Endothelial cell of umbilical vein (primary cell): ENCODE measurements at regions not wholly inside any gene's neighbourhood (a gene's known extent, or its start where the extent isn't known, plus 50 kb on each side); places are given as distances from the start of the nearest gene placed in this dataset.

ENCODE experiments used
- BruUV-seq: library from RNA; stranded (reverse); fragments of 400-500 nt; replicated peaks from 2 replicates; lab custom pipeline; 2021; lab: Mats Ljungman, UMichigan
- CTCF ChIA-PET: fragments of 300-600, 350-600 bp; sonication (Branson Sonifier 250); formaldehyde crosslinking; loops from one replicate; lab custom pipeline; 2021; ENCODE audit warnings: antibody characterized with exemption, inconsistent platforms; lab: Charles Lee
- POLR2A ChIA-PET: fragments of 300-600, 350-600 bp; sonication (Branson Sonifier 250); formaldehyde crosslinking; loops from one replicate; lab custom pipeline; 2021; ENCODE audit warnings: antibody characterized with exemption, inconsistent platforms; lab: Charles Lee
- DNase-seq: peaks from one replicate; pipeline ENCODE4 v3.0.0-alpha.2; 2011; ENCODE audit warnings: low read depth, low spot score
- FAIRE-seq: peaks from 2 replicates; lab custom pipeline; 2011; peaks lifted over from hg19 to GRCh38; lab: Jason Lieb, UNC
- H2AFZ ChIP-seq: 2 replicates; pipeline ENCODE4 v1.6.0; 2012; ENCODE audit warnings: low read depth, low read length, control low read depth, inconsistent platforms
- H3K27ac ChIP-seq: 2 replicates; pipeline ENCODE4 v1.5.1; 2011; ENCODE audit warnings: low read depth, mild to moderate bottlenecking, control low read depth, low read length, moderate library complexity; ENCODE audit not compliant: insufficient read depth
- H3K27me3 ChIP-seq, 2 experiments: 2 replicates each; pipeline versions ENCODE4 v1.6.0 to v1.6.1; 2011; ENCODE audit warnings: low read length in 2 of 2, mixed read lengths in 1 of 2; ENCODE audit not compliant: control insufficient read depth in 2 of 2, insufficient read depth in 2 of 2
- H3K36me3 ChIP-seq, 2 experiments: 2 replicates in 1 of 2; 3 replicates in 1 of 2; pipeline ENCODE4 v1.5.1; 2011; ENCODE audit warnings: low read length in 2 of 2, mild to moderate bottlenecking in 1 of 2, moderate library complexity in 1 of 2; ENCODE audit not compliant: control insufficient read depth in 2 of 2, insufficient read depth in 2 of 2; ENCODE audit errors: extremely low read depth in 1 of 2
- H3K4me1 ChIP-seq: 3 replicates; pipeline ENCODE4 v1.5.1; 2011; ENCODE audit warnings: mild to moderate bottlenecking, low read length; ENCODE audit not compliant: control insufficient read depth, insufficient read depth; ENCODE audit errors: extremely low read depth
- H3K4me2 ChIP-seq: 2 replicates; pipeline ENCODE4 v1.6.1; 2011; ENCODE audit warnings: low read length, control low read depth, mixed read lengths; ENCODE audit not compliant: insufficient read depth
- H3K4me3 ChIP-seq, 3 experiments: fragments of 200-600 bp in 1 of 3; sonication (generic), shearing (Covaris generic) in 1 of 3; replicated peaks in 1 of 3; 2 replicates each; pipeline ENCODE4 v1.5.1; 2011 to 2016; ENCODE audit warnings: control low read depth in 3 of 3, low read length in 3 of 3, mild to moderate bottlenecking in 2 of 3, inconsistent platforms in 1 of 3, low read depth in 1 of 3, moderate library complexity in 1 of 3; ENCODE audit not compliant: insufficient read depth in 1 of 3
- H3K79me2 ChIP-seq: 2 replicates; pipeline ENCODE4 v1.6.0; 2012; ENCODE audit warnings: low read length, inconsistent platforms; ENCODE audit not compliant: control insufficient read depth, insufficient read depth
- H3K9ac ChIP-seq: replicated peaks from 2 replicates; pipeline ENCODE3; 2011; ENCODE audit warnings: low read length, control low read depth; ENCODE audit not compliant: insufficient read depth; ENCODE audit errors: extremely low read depth
- H3K9me1 ChIP-seq: replicated peaks from 3 replicates; pipeline ENCODE4 v1.6.0; 2011; ENCODE audit warnings: mild to moderate bottlenecking, low read length; ENCODE audit not compliant: control insufficient read depth, insufficient read depth; ENCODE audit errors: extremely low read depth
- H3K9me3 ChIP-seq: replicated peaks from 2 replicates; pipeline ENCODE4 v1.5.1; 2012; ENCODE audit warnings: low read length, inconsistent platforms; ENCODE audit not compliant: control insufficient read depth, insufficient read depth
- H4K20me1 ChIP-seq: replicated peaks from 2 replicates; pipeline ENCODE3; 2011; ENCODE audit warnings: mild to moderate bottlenecking, low read length; ENCODE audit not compliant: control insufficient read depth, insufficient read depth; ENCODE audit errors: extremely low read depth
- EZH2 ChIP-seq: IDR thresholded peaks from 2 replicates; pipeline ENCODE4 v1.6.1; 2012; ENCODE audit warnings: borderline replicate concordance, low read depth, mild to moderate bottlenecking, moderate library complexity, low read length, inconsistent platforms; ENCODE audit not compliant: severe bottlenecking
- FOS ChIP-seq: IDR thresholded peaks from 2 replicates; pipeline ENCODE4 v1.6.1; 2011; ENCODE audit warnings: mild to moderate bottlenecking, low read length, moderate library complexity, borderline replicate concordance; ENCODE audit not compliant: insufficient read depth
- GATA2 ChIP-seq: IDR thresholded peaks from 2 replicates; pipeline ENCODE4 v1.7.0; 2011; ENCODE audit warnings: low read depth, mild to moderate bottlenecking, moderate library complexity, mixed read lengths, low read length; ENCODE audit not compliant: insufficient read length, insufficient read depth
- JUN ChIP-seq: IDR thresholded peaks from 2 replicates; pipeline ENCODE4 v1.6.1; 2011; ENCODE audit warnings: borderline replicate concordance, low read depth; ENCODE audit not compliant: insufficient read length, insufficient read depth
- MYC ChIP-seq: IDR thresholded peaks from one replicate; pipeline ENCODE4 v1.6.1; 2011; ENCODE audit warnings: mild to moderate bottlenecking, low read depth, low read length
- POLR2A ChIP-seq: IDR thresholded peaks from 2 replicates; pipeline ENCODE4 v1.6.1; 2012; ENCODE audit warnings: low read depth, mild to moderate bottlenecking, control low read depth, low read length
- POLR2AphosphoS5 ChIP-seq: IDR thresholded peaks from 2 replicates; pipeline ENCODE4 v1.6.1; 2012; ENCODE audit warnings: low read depth, mild to moderate bottlenecking, control low read depth, low read length, moderate library complexity; ENCODE audit not compliant: insufficient read depth
- dilution Hi-C: fragments of 300-500 bp; cut with MboI; formaldehyde crosslinking; loops from one replicate; pipeline ENCODE4 v1.15.0; 2019; ENCODE audit warnings: low sequenced_read_pairs; ENCODE audit not compliant: extremely low pct_ligation_motif_present
- intact Hi-C: fragments of 100-400 bp; cut with micrococcal nuclease; formaldehyde crosslinking; loops from one replicate; pipeline ENCODE4 v1.10.0; 2022
- TF ChIP-seq, protein P1 (sequence below), 2 donors: IDR thresholded peaks; 1 replicate in 1 of 2; 2 replicates in 1 of 2; pipeline ENCODE4 v1.5.1; 2011; ENCODE audit warnings: low read length in 2 of 2, mild to moderate bottlenecking in 2 of 2, moderate library complexity in 2 of 2, control low read depth in 1 of 2, inconsistent platforms in 1 of 2, low read depth in 1 of 2; ENCODE audit not compliant: insufficient read depth in 1 of 2; ENCODE audit errors: extremely low read depth in 1 of 2
- TF ChIP-seq, protein P2 (sequence below): IDR thresholded peaks from 2 replicates; pipeline ENCODE4 v1.6.1; 2011; ENCODE audit not compliant: insufficient read depth, insufficient read length

GRCh38 chr6:163886428-163886827 is 471.9 kb downstream of the QKI start:
- Histone ChIP-seq H3K27ac (no peak overlapping the region), H3K9me1 (no peaks in the 10 kb centered on the region), H4K20me1 (no peaks in the 10 kb centered on the region), H3K79me2 (no peaks in the 10 kb centered on the region), H3K27me3 (no peaks in the 10 kb centered on the region), H3K4me3 (no peak overlapping the region), H2AFZ (no peak overlapping the region), H3K4me2 (no peak overlapping the region), H3K9ac (no peak overlapping the region), H3K36me3 (no peaks in the 10 kb centered on the region), H3K9me3 (no peaks in the 10 kb centered on the region), H3K4me1 (no peaks in the 10 kb centered on the region)
- dilution Hi-C loops (no loop called here), intact Hi-C loops (no loop called here)
- no peak for FAIRE-seq
- ChIA-PET POLR2A (no interaction called here), CTCF (no interaction called here)
- no peak for DNase-seq
- BruUV-seq = no TSS peak
- TF ChIP-seq JUN = no peak
- no peak for TF ChIP-seq MYC
- TF ChIP-seq, protein P1, sequence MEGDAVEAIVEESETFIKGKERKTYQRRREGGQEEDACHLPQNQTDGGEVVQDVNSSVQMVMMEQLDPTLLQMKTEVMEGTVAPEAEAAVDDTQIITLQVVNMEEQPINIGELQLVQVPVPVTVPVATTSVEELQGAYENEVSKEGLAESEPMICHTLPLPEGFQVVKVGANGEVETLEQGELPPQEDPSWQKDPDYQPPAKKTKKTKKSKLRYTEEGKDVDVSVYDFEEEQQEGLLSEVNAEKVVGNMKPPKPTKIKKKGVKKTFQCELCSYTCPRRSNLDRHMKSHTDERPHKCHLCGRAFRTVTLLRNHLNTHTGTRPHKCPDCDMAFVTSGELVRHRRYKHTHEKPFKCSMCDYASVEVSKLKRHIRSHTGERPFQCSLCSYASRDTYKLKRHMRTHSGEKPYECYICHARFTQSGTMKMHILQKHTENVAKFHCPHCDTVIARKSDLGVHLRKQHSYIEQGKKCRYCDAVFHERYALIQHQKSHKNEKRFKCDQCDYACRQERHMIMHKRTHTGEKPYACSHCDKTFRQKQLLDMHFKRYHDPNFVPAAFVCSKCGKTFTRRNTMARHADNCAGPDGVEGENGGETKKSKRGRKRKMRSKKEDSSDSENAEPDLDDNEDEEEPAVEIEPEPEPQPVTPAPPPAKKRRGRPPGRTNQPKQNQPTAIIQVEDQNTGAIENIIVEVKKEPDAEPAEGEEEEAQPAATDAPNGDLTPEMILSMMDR (IDR thresholded peaks at IDR 0.05; ENCODE audit: extremely low read depth in 1 of 2, insufficient read depth in 1 of 2, low read depth in 1 of 2, low read length in 2 of 2) = no peak
- no peak for TF ChIP-seq FOS
- no peak for TF ChIP-seq POLR2AphosphoS5
- no peak for TF ChIP-seq POLR2A
- no peak for TF ChIP-seq EZH2
- TF ChIP-seq, protein P2, sequence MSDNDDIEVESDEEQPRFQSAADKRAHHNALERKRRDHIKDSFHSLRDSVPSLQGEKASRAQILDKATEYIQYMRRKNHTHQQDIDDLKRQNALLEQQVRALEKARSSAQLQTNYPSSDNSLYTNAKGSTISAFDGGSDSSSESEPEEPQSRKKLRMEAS = no peak
- no peak for TF ChIP-seq GATA2
